ENCODE measurements at regions not wholly inside any gene's neighbourhood (a gene's known extent, or its start where the extent isn't known, plus 50 kb on each side); places are given as distances from the start of the nearest gene placed in this dataset.

- TF ChIP-seq TCF12 (IDR thresholded peaks at IDR 0.05; ENCODE audit: low read depth): no peak
Measured at GRCh38 chr1:213481395-213481794, 430.4 kb downstream of the RPS6KC1 start.

- TF ChIP-seq MAX (IDR thresholded peaks at IDR 0.05) (no peak), USF1 (IDR thresholded peaks at IDR 0.05) (no peak), TEAD4 (IDR thresholded peaks at IDR 0.05) (no peak), RAD21 (IDR thresholded peaks at IDR 0.05; ENCODE audit: low read depth) (no peak)
Measured at GRCh38 chr1:213484333-213484732, 433.3 kb downstream of the RPS6KC1 start.

- TF ChIP-seq EGR1 (IDR thresholded peaks at IDR 0.05): no peak
- no peak for TF ChIP-seq MAX (IDR thresholded peaks at IDR 0.05)
- no peak for TF ChIP-seq FOXM1 (IDR thresholded peaks at IDR 0.05; ENCODE audit: borderline replicate concordance, low read depth)
- TF ChIP-seq RAD21 (IDR thresholded peaks at IDR 0.05; ENCODE audit: low read depth): no peak
- no peak for TF ChIP-seq CREB1 (IDR thresholded peaks at IDR 0.05; ENCODE audit: low read depth)
- TF ChIP-seq USF1 (IDR thresholded peaks at IDR 0.05): no peak
- TF ChIP-seq TAF1 (IDR thresholded peaks at IDR 0.05; ENCODE audit: low read depth): no peak
- TF ChIP-seq EP300 (IDR thresholded peaks at IDR 0.05; ENCODE audit: borderline replicate concordance): no peak
- TF ChIP-seq YY1 (IDR thresholded peaks at IDR 0.05; ENCODE audit: low read depth): no peak
- no peak for TF ChIP-seq TCF12 (IDR thresholded peaks at IDR 0.05; ENCODE audit: low read depth)
- TF ChIP-seq ZBTB7A (IDR thresholded peaks at IDR 0.05; ENCODE audit: low read depth): no peak
Measured at GRCh38 chr1:213484758-213485157, 433.7 kb downstream of the RPS6KC1 start.

- TF ChIP-seq EGR1 (IDR thresholded peaks at IDR 0.05): no peak
- no peak for TF ChIP-seq REST (IDR thresholded peaks at IDR 0.05; ENCODE audit: low read depth)
- no peak for TF ChIP-seq MAX (IDR thresholded peaks at IDR 0.05)
- TF ChIP-seq YY1 (IDR thresholded peaks at IDR 0.05; ENCODE audit: low read depth): no peak
- TF ChIP-seq EP300 (IDR thresholded peaks at IDR 0.05; ENCODE audit: borderline replicate concordance): no peak
- no peak for TF ChIP-seq TEAD4 (IDR thresholded peaks at IDR 0.05)
- TF ChIP-seq CEBPB (IDR thresholded peaks at IDR 0.05): no peak
- no peak for TF ChIP-seq RAD21 (IDR thresholded peaks at IDR 0.05; ENCODE audit: low read depth)
- TF ChIP-seq NFIC (IDR thresholded peaks at IDR 0.05): no peak
- no peak for TF ChIP-seq TCF12 (IDR thresholded peaks at IDR 0.05; ENCODE audit: low read depth)
- no peak for TF ChIP-seq FOXM1 (IDR thresholded peaks at IDR 0.05; ENCODE audit: borderline replicate concordance, low read depth)
- TF ChIP-seq CREB1 (IDR thresholded peaks at IDR 0.05; ENCODE audit: low read depth): no peak
- no peak for TF ChIP-seq TAF1 (IDR thresholded peaks at IDR 0.05; ENCODE audit: low read depth)
- TF ChIP-seq USF1 (IDR thresholded peaks at IDR 0.05): no peak
Measured at GRCh38 chr1:213486488-213486887, 435.4 kb downstream of the RPS6KC1 start.

- TF ChIP-seq NFIC (IDR thresholded peaks at IDR 0.05): no peak
- no peak for TF ChIP-seq TAF1 (IDR thresholded peaks at IDR 0.05; ENCODE audit: low read depth)
- no peak for TF ChIP-seq USF1 (IDR thresholded peaks at IDR 0.05)
- no peak for TF ChIP-seq MAX (IDR thresholded peaks at IDR 0.05)
- TF ChIP-seq FOXM1 (IDR thresholded peaks at IDR 0.05; ENCODE audit: borderline replicate concordance, low read depth): no peak
- TF ChIP-seq TEAD4 (IDR thresholded peaks at IDR 0.05): no peak
- TF ChIP-seq CREB1 (IDR thresholded peaks at IDR 0.05; ENCODE audit: low read depth): no peak
- no peak for TF ChIP-seq TCF12 (IDR thresholded peaks at IDR 0.05; ENCODE audit: low read depth)
- TF ChIP-seq EP300 (IDR thresholded peaks at IDR 0.05; ENCODE audit: borderline replicate concordance): no peak
- no peak for TF ChIP-seq EGR1 (IDR thresholded peaks at IDR 0.05)
- no peak for TF ChIP-seq ZBTB7A (IDR thresholded peaks at IDR 0.05; ENCODE audit: low read depth)
- no peak for TF ChIP-seq REST (IDR thresholded peaks at IDR 0.05; ENCODE audit: low read depth)
Measured at GRCh38 chr1:213491468-213491867, 440.4 kb downstream of the RPS6KC1 start.

Data from Ishikawa (cell line).